ENCODE measurements at regions not wholly inside any gene's neighbourhood (a gene's known extent, or its start where the extent isn't known, plus 50 kb on each side); places are given as distances from the start of the nearest gene placed in this dataset.

DNA sequence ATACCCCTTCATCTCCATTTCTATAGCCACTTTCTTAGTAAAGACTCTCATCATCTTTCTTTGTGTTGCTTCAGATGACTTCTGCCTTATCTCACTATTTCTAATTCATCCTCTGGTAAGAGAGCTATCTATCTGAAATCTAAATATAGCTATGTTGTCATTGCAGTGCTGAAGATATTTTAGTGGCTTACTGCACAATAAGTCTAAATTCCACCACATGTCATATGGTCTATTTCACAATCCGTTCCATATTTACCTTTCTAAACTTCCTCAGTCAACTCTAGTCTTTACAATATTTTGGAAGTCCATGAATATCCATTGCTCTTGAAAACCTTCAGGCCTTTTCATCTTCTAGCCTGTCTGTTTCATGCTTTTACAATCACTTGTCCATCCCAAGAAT lies 465.1 kb upstream of the SLC10A2 start:
- TF ChIP-seq EZH2 (IDR thresholded peaks at IDR 0.05): no peak
- TF ChIP-seq POLR2AphosphoS5 (IDR thresholded peaks at IDR 0.05; ENCODE audit: borderline replicate concordance, low read depth, low read length): no peak

Measured in SK-N-MC (cell line).